Keratinocyte (primary cell): ENCODE measurements at regions not wholly inside any gene's neighbourhood (a gene's known extent, or its start where the extent isn't known, plus 50 kb on each side); places are given as distances from the start of the nearest gene placed in this dataset.

Experiments used
- DNase-seq: peaks from one replicate; pipeline ENCODE4 v3.0.0-alpha.2; 2011; ENCODE audit warnings: low read depth, missing footprints, low spot score
- FAIRE-seq: peaks from 2 replicates; lab custom pipeline; 2011; peaks lifted over from hg19 to GRCh38; lab: Jason Lieb, UNC
- H2AFZ ChIP-seq: 2 replicates; pipeline ENCODE4 v1.6.0; 2012; ENCODE audit warnings: low read length, control low read depth, inconsistent platforms; ENCODE audit not compliant: control insufficient read depth
- H3K27ac ChIP-seq: 2 replicates; pipeline ENCODE4 v1.5.1; 2011; ENCODE audit warnings: low read length; ENCODE audit not compliant: control insufficient read depth, insufficient read depth
- H3K27me3 ChIP-seq: 3 replicates; pipeline ENCODE4 v1.6.0; 2011; ENCODE audit warnings: low read length; ENCODE audit not compliant: control insufficient read depth, insufficient read depth; ENCODE audit errors: extremely low read depth
- H3K36me3 ChIP-seq, 2 experiments: 2 replicates in 1 of 2; 3 replicates in 1 of 2; pipeline ENCODE4 v1.5.1; 2011; ENCODE audit warnings: low read length in 2 of 2, mild to moderate bottlenecking in 1 of 2; ENCODE audit not compliant: control insufficient read depth in 2 of 2, insufficient read depth in 2 of 2; ENCODE audit errors: extremely low read depth in 1 of 2
- H3K4me1 ChIP-seq: 3 replicates; pipeline ENCODE4 v1.5.1; 2011; ENCODE audit warnings: low read length; ENCODE audit not compliant: control insufficient read depth, insufficient read depth; ENCODE audit errors: extremely low read depth
- H3K4me2 ChIP-seq: 3 replicates; pipeline ENCODE4 v1.6.0; 2011; ENCODE audit warnings: low read depth, low read length; ENCODE audit not compliant: control insufficient read depth, insufficient read depth; ENCODE audit errors: extremely low read depth
- H3K4me3 ChIP-seq, 3 experiments: fragments of 200-600 bp in 1 of 3; sonication (generic) in 1 of 3; 2 replicates in 2 of 3; 3 replicates in 1 of 3; pipeline ENCODE4 v1.5.1; 2011 to 2016; ENCODE audit warnings: low read length in 3 of 3, mild to moderate bottlenecking in 3 of 3, control low read depth in 2 of 3, inconsistent platforms in 1 of 3, low read depth in 1 of 3, mixed read lengths in 1 of 3, mixed run types in 1 of 3, moderate library complexity in 1 of 3; ENCODE audit not compliant: control insufficient read depth in 2 of 3, insufficient read depth in 2 of 3; ENCODE audit errors: extremely low read depth in 1 of 3
- H3K79me2 ChIP-seq: 2 replicates; pipeline ENCODE4 v1.6.0; 2012; ENCODE audit warnings: low read length; ENCODE audit not compliant: control insufficient read depth, insufficient read depth
- H3K9ac ChIP-seq: 3 replicates; pipeline ENCODE4 v1.6.0; 2011; ENCODE audit warnings: low read length; ENCODE audit not compliant: control insufficient read depth, insufficient read depth; ENCODE audit errors: extremely low read depth
- H3K9me1 ChIP-seq: 3 replicates; pipeline ENCODE4 v1.6.0; 2011; ENCODE audit warnings: low read length; ENCODE audit not compliant: control insufficient read depth, insufficient read depth; ENCODE audit errors: extremely low read depth
- H3K9me3 ChIP-seq: 2 replicates; pipeline ENCODE4 v1.5.1; 2012; ENCODE audit warnings: low read depth, low read length; ENCODE audit not compliant: control insufficient read depth
- H4K20me1 ChIP-seq: 3 replicates; pipeline ENCODE4 v1.6.0; 2011; ENCODE audit warnings: low read length; ENCODE audit not compliant: control insufficient read depth, insufficient read depth; ENCODE audit errors: extremely low read depth
- EZH2 ChIP-seq: IDR thresholded peaks from one replicate; pipeline ENCODE4 v1.6.1; 2012; ENCODE audit warnings: inconsistent platforms, mild to moderate bottlenecking, low read length, moderate library complexity
- dilution Hi-C: fragments of 300-500 bp; cut with MboI; formaldehyde crosslinking; loops from one replicate; pipeline ENCODE4 v1.7.0; 2020; ENCODE audit warnings: low sequenced_read_pairs; ENCODE audit not compliant: extremely low pct_ligation_motif_present
- TF ChIP-seq, protein P1 (sequence below), 3 experiments: IDR thresholded peaks in 1 of 3; conservative IDR thresholded peaks in 1 of 3; optimal IDR thresholded peaks in 1 of 3; 2 replicates in 2 of 3; 3 replicates in 1 of 3; pipeline versions ENCODE3 to v1.5.1; 2011; ENCODE audit warnings: low read length in 3 of 3, mild to moderate bottlenecking in 3 of 3, moderate library complexity in 2 of 3, control low read depth in 1 of 3, inconsistent platforms in 1 of 3; ENCODE audit not compliant: insufficient read depth in 2 of 3; ENCODE audit errors: extremely low read depth in 1 of 3

DNA sequence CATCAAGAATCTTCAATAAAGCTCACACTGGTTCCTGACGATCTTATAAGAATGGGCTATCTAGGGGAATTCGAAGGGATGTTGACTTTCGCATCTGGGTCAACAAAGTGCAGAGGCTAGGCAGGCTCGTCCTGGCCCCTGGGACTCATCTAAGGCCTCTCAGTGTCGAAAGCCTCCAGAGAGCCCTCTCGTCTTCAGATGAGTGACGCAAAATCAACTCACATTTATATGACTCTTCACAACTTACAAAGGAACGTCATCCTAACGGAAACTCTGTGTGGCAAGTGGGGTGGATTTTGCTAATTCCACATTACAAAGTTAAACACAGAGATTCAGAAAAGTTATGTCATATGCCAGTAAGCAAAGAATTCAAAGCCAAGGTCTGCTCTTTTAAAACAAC, 270.5 kb upstream of the EXOC2 start:
- Histone ChIP-seq H3K79me2 (no peaks in the 10 kb centered on the region), H3K27ac (no peak overlapping the region), H3K9me3 (no peaks in the 10 kb centered on the region), H3K36me3 (no peaks in the 10 kb centered on the region), H3K4me2 (no peak overlapping the region), H3K9me1 (no peaks in the 10 kb centered on the region), H4K20me1 (no peaks in the 10 kb centered on the region), H3K27me3 (no peaks in the 10 kb centered on the region), H2AFZ (no peak overlapping the region), H3K9ac (no peak overlapping the region), H3K4me3 (no peak overlapping the region), H3K4me1 (no peaks in the 10 kb centered on the region)
- no peak for DNase-seq
- no peak for FAIRE-seq
- dilution Hi-C loops: no loop called here
- TF ChIP-seq, protein P1, sequence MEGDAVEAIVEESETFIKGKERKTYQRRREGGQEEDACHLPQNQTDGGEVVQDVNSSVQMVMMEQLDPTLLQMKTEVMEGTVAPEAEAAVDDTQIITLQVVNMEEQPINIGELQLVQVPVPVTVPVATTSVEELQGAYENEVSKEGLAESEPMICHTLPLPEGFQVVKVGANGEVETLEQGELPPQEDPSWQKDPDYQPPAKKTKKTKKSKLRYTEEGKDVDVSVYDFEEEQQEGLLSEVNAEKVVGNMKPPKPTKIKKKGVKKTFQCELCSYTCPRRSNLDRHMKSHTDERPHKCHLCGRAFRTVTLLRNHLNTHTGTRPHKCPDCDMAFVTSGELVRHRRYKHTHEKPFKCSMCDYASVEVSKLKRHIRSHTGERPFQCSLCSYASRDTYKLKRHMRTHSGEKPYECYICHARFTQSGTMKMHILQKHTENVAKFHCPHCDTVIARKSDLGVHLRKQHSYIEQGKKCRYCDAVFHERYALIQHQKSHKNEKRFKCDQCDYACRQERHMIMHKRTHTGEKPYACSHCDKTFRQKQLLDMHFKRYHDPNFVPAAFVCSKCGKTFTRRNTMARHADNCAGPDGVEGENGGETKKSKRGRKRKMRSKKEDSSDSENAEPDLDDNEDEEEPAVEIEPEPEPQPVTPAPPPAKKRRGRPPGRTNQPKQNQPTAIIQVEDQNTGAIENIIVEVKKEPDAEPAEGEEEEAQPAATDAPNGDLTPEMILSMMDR (optimal IDR thresholded peaks at IDR 0.05 in 1 of 3, IDR thresholded peaks at IDR 0.05 in 1 of 3, conservative IDR thresholded peaks at IDR 0.05 in 1 of 3; ENCODE audit: extremely low read depth in 1 of 3, insufficient read depth in 2 of 3, low read length in 3 of 3): no peak
- TF ChIP-seq EZH2: no peak

GRCh38 chr6:961407-961960, 268.5 kb upstream of the EXOC2 start:
- FAIRE-seq (no peak), DNase-seq (no peak)
- Histone ChIP-seq H3K4me3 (no peak overlapping the region), H3K9ac (no peak overlapping the region), H3K4me1 (no peaks in the 10 kb centered on the region), H3K9me3 (no peaks in the 10 kb centered on the region), H2AFZ (no peak overlapping the region), H3K36me3 (no peaks in the 10 kb centered on the region), H3K4me2 (no peak overlapping the region), H3K79me2 (no peaks in the 10 kb centered on the region), H3K27me3 (no peaks in the 10 kb centered on the region), H3K27ac (no peak overlapping the region), H3K9me1 (no peaks in the 10 kb centered on the region), H4K20me1 (no peaks in the 10 kb centered on the region)
- no peak for TF ChIP-seq EZH2
- TF ChIP-seq, protein P1 (optimal IDR thresholded peaks at IDR 0.05 in 1 of 3, IDR thresholded peaks at IDR 0.05 in 1 of 3, conservative IDR thresholded peaks at IDR 0.05 in 1 of 3; ENCODE audit: extremely low read depth in 1 of 3, insufficient read depth in 2 of 3, low read length in 3 of 3): no peak
- dilution Hi-C loops: no loop called here
